ENCODE measurements at regions not wholly inside any gene's neighbourhood (a gene's known extent, or its start where the extent isn't known, plus 50 kb on each side); places are given as distances from the start of the nearest gene placed in this dataset.

DNA sequence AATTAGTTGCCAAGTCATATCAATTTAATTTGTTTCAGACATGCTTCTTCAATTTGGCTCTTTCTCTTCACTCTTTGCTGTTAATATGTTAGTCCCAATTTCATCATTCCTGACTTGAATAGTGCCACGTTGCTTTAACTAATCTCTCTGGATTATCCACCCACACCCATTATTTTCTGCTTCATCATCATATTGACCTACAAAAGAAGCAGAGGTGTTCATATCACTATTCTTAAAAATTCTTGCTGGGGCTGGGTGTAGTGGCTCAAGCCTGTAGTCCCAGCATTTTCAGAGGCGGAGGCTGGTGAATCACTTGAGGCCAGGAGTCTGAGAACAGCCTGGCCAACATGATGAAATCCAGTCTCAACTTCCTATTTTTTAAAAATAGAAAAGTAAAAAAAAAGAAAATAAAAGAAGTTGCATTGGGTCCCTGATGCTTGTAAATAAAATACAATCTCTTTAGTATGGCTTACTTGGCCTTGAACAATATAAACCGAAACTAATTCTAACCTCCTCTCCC, 65.7 kb upstream of the KCNIP4 start:
- intact Hi-C loops (cut with micrococcal nuclease; ENCODE audit: unreplicated experiment), result no loop called here
- no peak for TF ChIP-seq ZSCAN22 (CRISPR knock-in tag; IDR thresholded peaks at IDR 0.05)
- TF ChIP-seq MAFF (IDR thresholded peaks at IDR 0.05; ENCODE audit: low read depth, low read length), result peak; percentile 34; the same call in 1 of the 2 replicates
- TF ChIP-seq MAFK (conservative IDR thresholded peaks at IDR 0.05 in 1 of 2, IDR thresholded peaks at IDR 0.05 in 1 of 2; ENCODE audit: low read length in 2 of 2), result peak in 1 of 2 experiments; percentile 56; a peak in 2 of 4 replicates
- 3% methylated on average over 3 of the region's 3 CpGs for WGBS (ENCODE audit: low lambda C conversion rate)
- ChIA-PET CTCF (ENCODE audit: low intra/inter-chr PET ratio, low total read pairs) (no interaction called here), POLR2A (no interaction called here)
- Histone ChIP-seq H3K27me3 (ENCODE audit: control insufficient read depth in 1 of 2, insufficient read depth in 2 of 2, low read length in 2 of 2) (no peaks in the 10 kb centered on the region), H3K27ac (ENCODE audit: extremely low read length, insufficient read depth, low read length) (no peak overlapping the region), H3K9me3 (ENCODE audit: low read length) (no peaks in the 10 kb centered on the region), H3K4me1 (ENCODE audit: insufficient read depth, low read length) (no peaks in the 10 kb centered on the region), H4K20me1 (ENCODE audit: insufficient read depth, low read length) (no peaks in the 10 kb centered on the region), H3K4me3 (replicated peaks in 1 of 3; ENCODE audit: insufficient read depth in 1 of 3, low read depth in 2 of 3, low read length in 3 of 3) (no peak overlapping the region), H2AFZ (ENCODE audit: low read length) (no peak overlapping the region), H3K79me2 (ENCODE audit: insufficient read depth, low read length) (no peaks in the 10 kb centered on the region), H3K4me2 (ENCODE audit: low read depth, low read length) (no peak overlapping the region), H3K9ac (ENCODE audit: insufficient read depth, low read depth, low read length) (no peak overlapping the region), H3K36me3 (replicated peaks in 1 of 2; ENCODE audit: control insufficient read depth in 1 of 2, insufficient read depth in 2 of 2, low read length in 2 of 2) (no peaks in the 10 kb centered on the region)
- no peak for DNase-seq (ENCODE audit: low spot score)
- ATAC-seq, result no peak
- no TSS peak for BruUV-seq (replicated peaks)
- in situ Hi-C loops (cut with HindIII; ENCODE audit: extremely low pct_ligation_motif_present, low pct_unique_long_range_greater_than_20kb), result no loop called here
- FAIRE-seq, result no peak

- H2AFZ ChIP-seq (ENCODE audit: low read length), result no peak overlapping the region
- no peak overlapping the region for H3K4me2 ChIP-seq (ENCODE audit: low read depth, low read length)
- intact Hi-C loops (cut with micrococcal nuclease; ENCODE audit: unreplicated experiment) (no loop called here), in situ Hi-C loops (cut with HindIII; ENCODE audit: extremely low pct_ligation_motif_present, low pct_unique_long_range_greater_than_20kb) (no loop called here)
- TF ChIP-seq, protein P1, sequence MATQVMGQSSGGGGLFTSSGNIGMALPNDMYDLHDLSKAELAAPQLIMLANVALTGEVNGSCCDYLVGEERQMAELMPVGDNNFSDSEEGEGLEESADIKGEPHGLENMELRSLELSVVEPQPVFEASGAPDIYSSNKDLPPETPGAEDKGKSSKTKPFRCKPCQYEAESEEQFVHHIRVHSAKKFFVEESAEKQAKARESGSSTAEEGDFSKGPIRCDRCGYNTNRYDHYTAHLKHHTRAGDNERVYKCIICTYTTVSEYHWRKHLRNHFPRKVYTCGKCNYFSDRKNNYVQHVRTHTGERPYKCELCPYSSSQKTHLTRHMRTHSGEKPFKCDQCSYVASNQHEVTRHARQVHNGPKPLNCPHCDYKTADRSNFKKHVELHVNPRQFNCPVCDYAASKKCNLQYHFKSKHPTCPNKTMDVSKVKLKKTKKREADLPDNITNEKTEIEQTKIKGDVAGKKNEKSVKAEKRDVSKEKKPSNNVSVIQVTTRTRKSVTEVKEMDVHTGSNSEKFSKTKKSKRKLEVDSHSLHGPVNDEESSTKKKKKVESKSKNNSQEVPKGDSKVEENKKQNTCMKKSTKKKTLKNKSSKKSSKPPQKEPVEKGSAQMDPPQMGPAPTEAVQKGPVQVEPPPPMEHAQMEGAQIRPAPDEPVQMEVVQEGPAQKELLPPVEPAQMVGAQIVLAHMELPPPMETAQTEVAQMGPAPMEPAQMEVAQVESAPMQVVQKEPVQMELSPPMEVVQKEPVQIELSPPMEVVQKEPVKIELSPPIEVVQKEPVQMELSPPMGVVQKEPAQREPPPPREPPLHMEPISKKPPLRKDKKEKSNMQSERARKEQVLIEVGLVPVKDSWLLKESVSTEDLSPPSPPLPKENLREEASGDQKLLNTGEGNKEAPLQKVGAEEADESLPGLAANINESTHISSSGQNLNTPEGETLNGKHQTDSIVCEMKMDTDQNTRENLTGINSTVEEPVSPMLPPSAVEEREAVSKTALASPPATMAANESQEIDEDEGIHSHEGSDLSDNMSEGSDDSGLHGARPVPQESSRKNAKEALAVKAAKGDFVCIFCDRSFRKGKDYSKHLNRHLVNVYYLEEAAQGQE (IDR thresholded peaks at IDR 0.05; ENCODE audit: borderline replicate concordance in 1 of 2, low read depth in 1 of 2, low read length in 2 of 2), result peak in 1 of 2 experiments; percentile 85; a peak in 3 of 4 replicates
- TF ChIP-seq ZNF441 (CRISPR knock-in tag; IDR thresholded peaks at IDR 0.05; ENCODE audit: borderline replicate concordance) (no peak), ZNF350 (CRISPR knock-in tag; IDR thresholded peaks at IDR 0.05; ENCODE audit: borderline replicate concordance, low read depth) (no peak), USF2 (IDR thresholded peaks at IDR 0.05; ENCODE audit: low read depth, low read length) (no peak), USF2 (CRISPR knock-in tag; IDR thresholded peaks at IDR 0.05; ENCODE audit: borderline replicate concordance) (no peak), MIER2 (CRISPR knock-in tag; IDR thresholded peaks at IDR 0.05) (peak; percentile 70; the same call in 1 of the 2 replicates), KDM5B (CRISPR knock-in tag; IDR thresholded peaks at IDR 0.05; ENCODE audit: borderline replicate concordance) (no peak)
- no peak overlapping the region for H3K4me3 ChIP-seq (replicated peaks in 1 of 3; ENCODE audit: insufficient read depth in 1 of 3, low read depth in 2 of 3, low read length in 3 of 3)
- H3K9ac ChIP-seq (ENCODE audit: insufficient read depth, low read depth, low read length), result no peak overlapping the region
- no peak for DNase-seq (ENCODE audit: low spot score)
- ChIA-PET CTCF (ENCODE audit: low intra/inter-chr PET ratio, low total read pairs) (no interaction called here), POLR2A (no interaction called here)
- H4K20me1 ChIP-seq (ENCODE audit: insufficient read depth, low read length), result no peaks in the 10 kb centered on the region
- no peaks in the 10 kb centered on the region for H3K36me3 ChIP-seq (replicated peaks in 1 of 2; ENCODE audit: control insufficient read depth in 1 of 2, insufficient read depth in 2 of 2, low read length in 2 of 2)
- no peak overlapping the region for H3K27ac ChIP-seq (ENCODE audit: extremely low read length, insufficient read depth, low read length)
- no peaks in the 10 kb centered on the region for H3K9me3 ChIP-seq (ENCODE audit: low read length)
- no peak for ATAC-seq
- no peaks in the 10 kb centered on the region for H3K4me1 ChIP-seq (ENCODE audit: insufficient read depth, low read length)
- no TSS peak for BruUV-seq (replicated peaks)
- no peaks in the 10 kb centered on the region for H3K27me3 ChIP-seq (ENCODE audit: control insufficient read depth in 1 of 2, insufficient read depth in 2 of 2, low read length in 2 of 2)
- WGBS (ENCODE audit: low lambda C conversion rate), result 5% methylated on average over 1 of the region's 1 CpG
- no peak for FAIRE-seq
- no peaks in the 10 kb centered on the region for H3K79me2 ChIP-seq (ENCODE audit: insufficient read depth, low read length)
These were observed 55.3 kb upstream of the KCNIP4 start for GRCh38 chr4:22003878-22004277.
